Activated CD8-positive, alpha-beta memory T cell treated with anti-CD3 and anti-CD28 coated beads, Interleukin-2, amount 50 U/mL, for 1 hour (primary cell): ENCODE measurements at regions not wholly inside any gene's neighbourhood (a gene's known extent, or its start where the extent isn't known, plus 50 kb on each side); places are given as distances from the start of the nearest gene placed in this dataset.
"Not testable (repeated sequence)": the region's sequence is repeated elsewhere in the genome, so short reads cannot be mapped to it uniquely, and the experiment has no call there.

Experiments used
- DNase-seq: peaks from one replicate; pipeline ENCODE4 v3.0.0-alpha.2; 2020; ENCODE audit errors: extremely low read depth

- not testable (repeated sequence) for DNase-seq
Measured at GRCh38 chr12:9412459-9412858, 195.3 kb downstream of the KLRB1 start.

GRCh38 chr12:9411616-9412268 lies 196.0 kb downstream of the KLRB1 start:
- not testable (repeated sequence) for DNase-seq

GRCh38 chr12:9407425-9407748 lies 199.2 kb upstream of the PZP start:
- DNase-seq: not testable (repeated sequence)

GRCh38 chr12:9406564-9407424 lies 198.6 kb upstream of the PZP start:
- no peak for DNase-seq

GRCh38 chr12:9405886-9406563 lies 197.8 kb upstream of the PZP start:
- no peak for DNase-seq

- DNase-seq: no peak
Measured at GRCh38 chr12:9404469-9405260, 196.5 kb upstream of the PZP start.

GRCh38 chr12:9404031-9404430 lies 195.8 kb upstream of the PZP start:
- no peak for DNase-seq

- not testable (repeated sequence) for DNase-seq
Measured at GRCh38 chr12:9402432-9403040, 194.3 kb upstream of the PZP start.

- DNase-seq: not testable (repeated sequence)
Measured at GRCh38 chr12:9396367-9396766, 188.2 kb upstream of the PZP start.

- not testable (repeated sequence) for DNase-seq
Measured at GRCh38 chr12:9395220-9395619, 187.0 kb upstream of the PZP start.

- no peak for DNase-seq
Measured at GRCh38 chr12:9392842-9393241, 184.6 kb upstream of the PZP start.

GRCh38 chr12:9391815-9392214 lies 183.6 kb upstream of the PZP start:
- DNase-seq: no peak

- no peak for DNase-seq
Measured at GRCh38 chr12:9390761-9391160, 182.6 kb upstream of the PZP start.

- DNase-seq: no peak
Measured at GRCh38 chr12:9389796-9390195, 181.6 kb upstream of the PZP start.

GRCh38 chr12:9388379-9388778 lies 180.2 kb upstream of the PZP start:
- no peak for DNase-seq

GRCh38 chr12:9387450-9387849 lies 179.3 kb upstream of the PZP start:
- no peak for DNase-seq

- no peak for DNase-seq
Measured at GRCh38 chr12:9383585-9383984, 175.4 kb upstream of the PZP start.

GRCh38 chr12:9381619-9382018 lies 173.4 kb upstream of the PZP start:
- DNase-seq: no peak

GRCh38 chr12:9380650-9381049 lies 172.5 kb upstream of the PZP start:
- DNase-seq: no peak

- DNase-seq: no peak
Measured at GRCh38 chr12:9379023-9379742, 171.0 kb upstream of the PZP start.

GRCh38 chr12:9378430-9378835 lies 170.2 kb upstream of the PZP start:
- no peak for DNase-seq
